NCI-H128 (cell line): ENCODE measurements at regions not wholly inside any gene's neighbourhood (a gene's known extent, or its start where the extent isn't known, plus 50 kb on each side); places are given as distances from the start of the nearest gene placed in this dataset.
"Not testable (repeated sequence)": the region's sequence is repeated elsewhere in the genome, so short reads cannot be mapped to it uniquely, and the experiment has no call there.

Experiments
- DNase-seq: peaks from one replicate; lab custom pipeline; 2025; ENCODE audit not compliant: unreplicated experiment; lab: John Stamatoyannopoulos, UW

GRCh38 chrX:40945361-40945713 lies 139.9 kb upstream of the USP9X start:
- no peak for DNase-seq

DNA sequence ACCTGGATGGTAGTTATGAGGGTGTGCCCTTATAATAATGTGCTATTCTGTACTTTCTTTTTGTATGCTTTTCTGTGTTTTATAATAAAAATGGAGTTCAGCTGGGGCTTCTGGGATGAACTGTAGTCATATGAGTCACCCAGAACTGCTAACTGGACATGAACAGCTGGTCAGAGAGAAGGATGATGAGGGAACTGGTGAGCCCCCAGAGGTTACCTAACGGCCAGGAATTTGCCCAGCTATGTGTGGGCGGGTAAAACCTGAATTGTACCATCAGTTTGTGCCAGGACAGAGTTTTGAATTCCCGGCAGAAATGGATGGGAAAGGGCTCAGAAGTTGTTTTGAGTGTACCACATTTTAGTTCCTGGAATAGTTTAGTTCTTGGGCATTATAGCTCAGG lies 138.0 kb upstream of the USP9X start:
- no peak for DNase-seq

- no peak for DNase-seq
Measured at GRCh38 chrX:40949071-40949470, 136.2 kb upstream of the USP9X start.

DNA sequence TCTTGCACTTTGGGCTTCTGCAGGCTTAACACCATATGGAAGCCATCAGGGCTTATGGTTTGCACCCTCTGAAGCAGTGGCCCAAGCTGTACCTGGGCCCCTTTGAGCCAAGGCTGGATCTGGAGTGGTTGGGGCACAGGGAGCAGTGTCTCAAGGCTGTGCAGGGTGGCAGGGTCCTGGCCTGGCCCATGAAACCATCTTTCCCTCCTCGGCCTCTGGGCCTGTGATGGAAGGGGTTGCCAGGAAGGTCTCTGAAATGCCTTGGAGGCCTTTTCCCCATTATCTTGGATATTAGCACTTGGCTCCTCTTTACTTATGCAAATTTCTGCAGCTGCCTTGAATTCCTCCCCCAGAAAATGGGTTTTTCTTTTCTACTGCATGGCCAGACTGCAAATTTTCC lies 134.7 kb upstream of the USP9X start:
- no peak for DNase-seq

DNA sequence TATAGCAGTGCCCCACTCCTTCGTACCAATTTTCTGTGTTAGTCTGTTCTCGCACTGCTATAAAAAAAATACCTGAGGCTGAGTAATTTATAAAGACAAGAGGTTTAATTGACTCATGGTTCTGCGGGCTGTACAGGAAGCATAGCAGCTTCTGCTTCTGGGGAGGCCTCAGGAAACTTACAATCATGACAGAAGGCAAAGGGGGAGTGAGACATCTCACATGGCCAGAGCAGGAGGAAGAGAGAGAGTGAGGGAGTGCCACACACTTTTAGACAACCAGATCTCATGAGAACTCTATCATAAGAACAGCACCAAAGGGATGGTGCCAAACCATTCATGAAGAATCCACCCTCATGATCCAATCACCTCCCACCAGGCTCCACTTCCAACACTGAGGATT lies 133.8 kb upstream of the USP9X start:
- DNase-seq, result not testable (repeated sequence)

DNA sequence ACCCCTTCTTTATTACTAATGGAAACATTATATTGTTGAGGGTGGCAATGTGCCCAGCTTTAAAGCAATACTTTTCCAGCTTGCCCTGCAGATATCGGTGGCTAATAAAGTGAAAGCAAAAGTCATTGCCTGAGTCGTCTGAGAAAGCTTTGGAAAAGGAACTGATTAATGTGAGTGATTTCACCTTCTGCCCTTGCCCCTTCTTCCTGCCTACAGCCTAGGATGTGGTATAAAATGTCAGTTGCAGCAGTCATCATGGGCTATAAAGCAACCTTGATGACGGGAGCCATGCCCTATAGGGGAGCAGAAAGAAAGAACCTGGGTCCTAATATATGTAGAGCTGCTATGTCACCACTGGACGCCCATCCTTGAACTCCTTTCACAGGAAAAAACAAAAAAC lies 132.4 kb upstream of the USP9X start:
- no peak for DNase-seq

DNA sequence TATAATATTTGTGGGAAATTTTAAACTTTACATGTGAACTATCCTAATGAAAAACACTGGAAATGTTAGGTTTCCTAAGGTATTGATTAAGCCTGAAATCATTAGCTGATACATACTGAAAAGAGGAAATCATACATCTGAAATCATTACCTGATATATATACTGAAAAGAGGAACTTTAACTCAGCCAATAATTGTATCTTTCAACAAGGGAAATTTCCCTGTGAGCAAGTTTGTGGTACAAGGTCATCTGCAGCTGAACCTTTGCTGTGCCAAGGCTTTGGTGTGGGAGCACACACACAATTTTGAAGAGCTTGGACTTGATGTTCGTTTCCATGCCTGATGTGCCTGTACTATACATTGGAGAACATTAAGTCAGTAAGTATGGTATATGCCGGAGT lies 131.9 kb upstream of the USP9X start:
- DNase-seq, result no peak

DNA sequence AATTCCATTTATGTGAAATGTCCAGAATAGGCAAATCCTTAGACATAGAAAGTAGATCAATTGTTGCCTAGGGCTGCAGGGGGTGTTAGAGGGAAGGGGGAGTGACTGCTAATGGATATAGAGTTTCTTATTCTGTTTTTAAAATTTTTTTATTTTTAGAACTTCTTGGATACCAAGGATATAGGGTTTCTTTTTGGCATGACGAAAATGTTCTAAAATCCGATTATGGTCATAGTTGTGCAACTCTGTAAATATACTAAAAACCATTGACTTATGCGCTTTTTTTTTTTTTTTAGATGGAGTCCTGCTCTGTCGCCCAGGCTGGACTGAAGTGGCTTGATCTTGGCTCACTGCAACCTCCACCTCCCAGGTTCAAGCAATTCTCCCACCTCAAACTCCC lies 125.2 kb upstream of the USP9X start:
- DNase-seq, result no peak

- DNase-seq, result no peak
Measured at GRCh38 chrX:40962793-40963407, 122.3 kb upstream of the USP9X start.

DNA sequence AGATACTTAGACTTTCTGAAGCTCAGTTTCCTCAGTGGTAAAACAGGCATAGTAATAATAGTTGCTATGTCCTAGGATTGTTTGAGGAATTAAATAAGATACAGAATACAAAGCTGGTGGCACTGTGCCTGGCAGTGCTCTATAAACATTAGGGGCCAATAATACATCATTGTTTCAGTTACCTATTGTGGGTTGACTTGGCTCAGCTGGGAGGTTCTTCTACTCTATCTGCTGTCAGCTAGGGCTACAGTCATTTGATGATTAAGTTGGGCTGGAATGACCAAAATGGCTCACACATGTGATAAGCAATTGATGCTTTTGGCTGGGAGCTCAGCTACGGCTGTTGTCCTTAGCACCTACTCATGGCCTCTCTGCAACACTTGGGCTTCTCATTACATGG lies 121.2 kb upstream of the USP9X start:
- DNase-seq, result no peak

GRCh38 chrX:40964633-40965586 lies 120.3 kb upstream of the USP9X start:
- no peak for DNase-seq

DNA sequence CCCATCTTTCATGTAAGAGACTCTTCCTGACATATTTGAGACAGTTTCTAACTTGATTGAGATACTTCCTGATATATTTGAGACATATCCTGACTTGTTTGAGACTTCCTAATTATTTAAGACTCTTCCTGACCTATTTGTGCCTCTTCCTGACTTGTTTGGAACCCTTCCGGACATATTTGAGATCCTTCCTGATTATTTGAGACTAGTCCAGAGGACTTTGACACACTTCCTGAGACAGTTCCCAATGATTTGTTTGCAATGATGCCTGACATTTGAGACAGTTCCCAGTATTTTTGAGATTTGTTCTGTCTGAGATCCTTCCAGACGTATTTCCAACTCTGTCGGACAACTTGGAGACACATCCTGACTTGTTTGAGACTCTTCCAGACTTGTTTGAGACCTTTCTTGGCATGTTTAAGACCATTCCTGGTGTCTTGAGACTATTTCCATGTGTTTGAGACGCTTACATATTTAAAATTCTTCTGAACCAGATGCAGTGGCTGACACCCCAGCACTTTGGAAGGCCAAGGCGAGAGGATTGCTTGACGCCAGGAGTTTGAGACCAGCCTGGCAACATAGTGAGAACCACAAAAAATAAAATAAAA lies 118.9 kb upstream of the USP9X start:
- DNase-seq, result no peak

- DNase-seq, result no peak
Measured at GRCh38 chrX:40968180-40968579, 117.1 kb upstream of the USP9X start.

DNA sequence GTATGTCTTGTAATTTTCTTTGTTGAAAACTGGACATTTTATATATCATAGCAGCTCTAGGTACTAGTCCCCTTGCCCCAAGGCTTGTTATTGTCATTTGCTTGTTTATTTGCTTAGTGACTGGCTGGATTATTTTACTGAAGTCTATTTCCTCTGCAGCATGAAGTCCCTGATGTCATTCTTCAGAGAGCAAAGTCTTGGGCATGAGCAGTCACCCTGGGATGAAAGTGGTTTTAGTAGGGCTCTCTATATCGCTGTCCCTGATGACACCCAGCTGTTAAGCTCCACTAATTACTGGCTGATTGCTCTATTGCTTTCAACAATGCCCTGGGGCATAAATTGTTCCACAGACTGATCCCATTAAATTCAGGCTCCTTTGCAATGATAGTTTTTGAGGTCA lies 113.5 kb upstream of the USP9X start:
- DNase-seq, result no peak

GRCh38 chrX:40973619-40974018 lies 111.6 kb upstream of the USP9X start:
- DNase-seq, result no peak

DNA sequence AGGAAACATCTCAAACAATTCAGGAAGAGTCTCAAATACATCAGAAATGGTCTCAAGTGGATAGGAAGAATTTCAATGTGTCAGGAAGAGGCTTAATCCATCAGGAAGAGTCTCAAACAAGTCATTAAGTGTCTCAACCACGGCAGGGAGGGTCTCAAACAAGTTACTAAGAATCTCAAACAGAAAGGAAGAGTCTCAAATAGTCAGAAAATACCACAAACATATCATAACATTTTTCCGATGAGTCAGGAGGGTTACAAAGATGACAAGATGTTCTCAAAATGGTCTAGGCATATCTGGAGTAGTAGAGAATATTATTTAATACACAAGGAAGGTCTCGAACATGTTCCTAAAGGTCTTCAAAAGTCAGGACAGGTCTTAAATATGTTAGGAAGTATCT lies 109.3 kb upstream of the USP9X start:
- no peak for DNase-seq

DNA sequence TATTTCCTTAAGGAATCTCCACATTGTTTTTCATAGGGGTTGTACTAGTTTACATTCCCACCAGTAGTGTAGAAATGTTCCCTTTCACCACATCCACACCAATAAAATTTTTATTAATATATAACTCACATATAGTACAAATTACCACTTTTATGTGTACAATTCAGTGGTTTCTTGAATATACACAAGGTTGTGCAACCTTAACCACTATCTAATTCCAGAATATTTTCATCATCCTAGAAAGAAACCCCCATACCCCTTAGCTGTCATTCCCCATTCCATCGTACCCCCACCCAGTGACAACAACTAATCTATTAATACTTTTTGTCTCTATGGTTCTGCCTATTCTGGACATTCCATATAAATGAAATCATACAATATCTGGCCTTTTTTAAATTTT lies 108.3 kb upstream of the USP9X start:
- no peak for DNase-seq

DNA sequence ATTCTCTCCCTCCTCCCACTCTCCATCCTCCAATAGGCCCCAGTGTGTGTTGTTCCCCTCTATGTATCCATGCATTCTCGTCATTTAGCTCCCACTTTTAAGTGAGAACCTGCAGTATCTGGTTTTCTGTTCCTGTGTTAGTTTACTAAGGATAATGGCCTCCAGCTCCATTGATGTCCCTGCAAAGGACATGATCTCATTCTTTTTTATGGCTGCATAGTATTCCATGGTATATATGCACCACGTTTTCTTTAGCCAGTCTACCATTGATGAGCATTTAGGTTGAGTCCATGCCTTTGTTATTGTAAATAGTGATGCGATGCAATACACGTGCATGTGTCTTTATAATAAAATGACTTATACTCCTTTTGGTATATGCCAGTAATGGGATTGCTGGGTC lies 100.3 kb upstream of the USP9X start:
- DNase-seq, result no peak

DNA sequence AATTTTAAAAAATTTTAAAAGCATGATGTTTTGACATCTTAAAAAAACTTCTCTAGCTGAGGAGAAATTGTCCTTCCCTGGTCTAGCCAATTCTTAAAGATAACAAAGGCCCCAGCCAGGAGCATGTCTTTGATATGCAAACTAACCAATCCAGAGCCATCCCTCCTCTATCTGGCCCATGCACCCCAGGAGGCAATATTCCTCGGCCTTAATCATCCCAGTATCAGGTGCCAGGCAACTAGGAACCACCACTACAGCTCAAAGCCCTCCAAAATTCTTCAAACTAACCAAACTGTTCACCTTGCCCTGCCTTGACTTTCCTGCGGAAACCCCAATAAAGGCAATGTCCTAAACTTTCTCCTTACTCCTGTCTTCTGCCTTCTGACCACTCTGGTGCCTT lies 97.8 kb upstream of the USP9X start:
- no peak for DNase-seq

GRCh38 chrX:40988100-40988499 lies 97.1 kb upstream of the USP9X start:
- no peak for DNase-seq

DNA sequence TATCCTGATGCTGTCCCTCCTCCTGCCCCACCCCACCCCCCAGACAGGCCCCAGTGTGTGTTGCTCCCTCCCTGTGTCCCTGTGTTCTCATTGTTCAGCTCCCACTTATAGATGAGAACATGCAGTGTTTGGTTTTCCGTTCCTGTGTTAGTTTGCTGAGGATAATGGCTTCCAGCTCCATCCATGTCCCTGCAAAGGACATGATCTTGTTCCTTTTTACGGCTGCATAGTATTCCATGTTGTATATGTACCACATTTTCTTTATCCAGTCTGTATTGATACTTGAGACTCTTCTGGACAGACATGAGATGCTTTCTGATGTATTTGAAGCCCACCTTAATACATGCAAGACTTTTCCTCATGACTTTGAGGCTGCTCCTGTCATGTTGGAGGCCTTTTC lies 91.8 kb upstream of the USP9X start:
- DNase-seq, result not testable (repeated sequence)

- no peak for DNase-seq
Measured at GRCh38 chrX:40996886-40997530, 88.2 kb upstream of the USP9X start.
